Activated CD4-positive, alpha-beta T cell treated with anti-CD3 and anti-CD28 coated beads for 36 hours (primary cell): ENCODE measurements at regions not wholly inside any gene's neighbourhood (a gene's known extent, or its start where the extent isn't known, plus 50 kb on each side); places are given as distances from the start of the nearest gene placed in this dataset.

Experiments used
- ATAC-seq: fragments of 200-7000 bp; cut with Tn5 transposase; one replicate; pipeline ENCODE4 v1.10.0; 2021; ENCODE audit warnings: mild to moderate bottlenecking, moderate library complexity
- CTCF ChIA-PET: fragments of 350-600 bp; sonication (Branson Sonifier 250); formaldehyde crosslinking; loops from one replicate; lab custom pipeline; 2021; ENCODE audit warnings: antibody characterized with exemption; lab: Charles Lee
- POLR2A ChIA-PET: fragments of 350-600 bp; sonication (Branson Sonifier 250); formaldehyde crosslinking; loops from one replicate; lab custom pipeline; 2021; ENCODE audit warnings: antibody characterized with exemption, inconsistent platforms; lab: Charles Lee
- DNase-seq: peaks from one replicate; pipeline ENCODE4 v3.0.0-alpha.2; 2020
- H3K27ac Mint-ChIP-seq: one replicate; pipeline ENCODE4 v1.8.0; 2021; ENCODE audit warnings: mixed read lengths
- H3K27me3 Mint-ChIP-seq: one replicate; pipeline ENCODE4 v1.8.0; 2021; ENCODE audit warnings: mixed read lengths
- H3K36me3 Mint-ChIP-seq: one replicate; pipeline ENCODE4 v1.8.0; 2021; ENCODE audit warnings: low read depth, mixed read lengths
- H3K4me1 Mint-ChIP-seq: one replicate; pipeline ENCODE4 v1.8.0; 2021; ENCODE audit warnings: mixed read lengths
- H3K4me3 Mint-ChIP-seq: one replicate; pipeline ENCODE4 v1.8.0; 2021; ENCODE audit warnings: mild to moderate bottlenecking, moderate library complexity, mixed read lengths
- H3K9me3 Mint-ChIP-seq: one replicate; pipeline ENCODE4 v1.8.0; 2021; ENCODE audit warnings: low read depth, mixed read lengths
- intact Hi-C, 2 experiments: fragments of 100-400 bp; cut with DNase I in 1 of 2; cut with micrococcal nuclease in 1 of 2; formaldehyde crosslinking; loops; one replicate each; pipeline versions ENCODE4 v1.14.2 to v1.15.1; 2022 to 2024; cut with DNase I, micrococcal nuclease

- DNase-seq (no peak), ATAC-seq (no peak)
- no peaks in the 10 kb centered on the region for H3K9me3 Mint-ChIP-seq
- CTCF ChIA-PET = interaction anchor here (0.6 to 1.1 kb wide), 3 partner anchors 8 to 34 kb away, joined by 3 to 4 read pairs (median 3); no protein-coding TSS in a partner anchor
- no peaks in the 10 kb centered on the region for H3K4me1 Mint-ChIP-seq
- intact Hi-C loops = no loop called here
- H3K27ac Mint-ChIP-seq = no peak overlapping the region
- no peaks in the 10 kb centered on the region for H3K36me3 Mint-ChIP-seq
- no peak overlapping the region for H3K4me3 Mint-ChIP-seq
- POLR2A ChIA-PET = no interaction called here
- H3K27me3 Mint-ChIP-seq = no peaks in the 10 kb centered on the region
Observed at GRCh38 chr3:150254309-150254708, 153.8 kb upstream of the TSC22D2 start.

- Mint-ChIP-seq H3K27ac (no peak overlapping the region), H3K36me3 (no peaks in the 10 kb centered on the region), H3K4me3 (no peak overlapping the region), H3K27me3 (no peaks in the 10 kb centered on the region), H3K9me3 (no peaks in the 10 kb centered on the region), H3K4me1 (no peaks in the 10 kb centered on the region)
- ATAC-seq (no peak), DNase-seq (no peak)
- CTCF ChIA-PET = interaction anchor here (0.7 to 1.1 kb wide), 3 partner anchors 24 to 108 kb away, joined by 3 to 5 read pairs (median 4); no protein-coding TSS in a partner anchor
- POLR2A ChIA-PET = no interaction called here
- intact Hi-C loops = no loop called here
Observed at GRCh38 chr3:150253622-150254021, 154.5 kb upstream of the TSC22D2 start.

- H3K27ac Mint-ChIP-seq = no peak overlapping the region
- ChIA-PET POLR2A (no interaction called here), CTCF (no interaction called here)
- DNase-seq (no peak), ATAC-seq (no peak)
- peaks cover 3% of the 10 kb centered on the region for H3K27me3 Mint-ChIP-seq
- intact Hi-C loops = no loop called here
- H3K4me1 Mint-ChIP-seq = no peaks in the 10 kb centered on the region
- H3K4me3 Mint-ChIP-seq = no peak overlapping the region
- no peaks in the 10 kb centered on the region for H3K36me3 Mint-ChIP-seq
- H3K9me3 Mint-ChIP-seq = no peaks in the 10 kb centered on the region
Observed at GRCh38 chr3:150252462-150252861, 155.6 kb upstream of the TSC22D2 start.

- ChIA-PET CTCF (interaction anchor here (1.7 kb wide), 1 partner anchor 42 kb away, joined by 3 read pairs; no protein-coding TSS in a partner anchor), POLR2A (no interaction called here)
- Mint-ChIP-seq H3K4me1 (no peaks in the 10 kb centered on the region), H3K9me3 (no peaks in the 10 kb centered on the region), H3K4me3 (no peak overlapping the region), H3K36me3 (no peaks in the 10 kb centered on the region), H3K27ac (no peak overlapping the region), H3K27me3 (peaks cover 10% of the 10 kb centered on the region)
- DNase-seq (no peak), ATAC-seq (no peak)
- intact Hi-C loops = no loop called here
Observed at GRCh38 chr3:150251187-150252062, 156.7 kb upstream of the TSC22D2 start.

GRCh38 chr3:150249779-150250470 is 158.2 kb upstream of the TSC22D2 start:
- intact Hi-C loops = no loop called here
- ChIA-PET POLR2A (no interaction called here), CTCF (interaction anchor here (0.7 to 1.7 kb wide), 4 partner anchors 20 to 246 kb away, joined by 3 to 4 read pairs (median 4); no protein-coding TSS in a partner anchor)
- H3K9me3 Mint-ChIP-seq = no peaks in the 10 kb centered on the region
- H3K4me1 Mint-ChIP-seq = no peaks in the 10 kb centered on the region
- no peak for ATAC-seq
- no peak overlapping the region for H3K4me3 Mint-ChIP-seq
- H3K27ac Mint-ChIP-seq = no peak overlapping the region
- DNase-seq = no peak
- no peaks in the 10 kb centered on the region for H3K36me3 Mint-ChIP-seq
- peaks cover 19% of the 10 kb centered on the region for H3K27me3 Mint-ChIP-seq

- DNase-seq = no peak
- Mint-ChIP-seq H3K36me3 (no peaks in the 10 kb centered on the region), H3K27me3 (peaks cover 22% of the 10 kb centered on the region), H3K4me3 (no peak overlapping the region), H3K27ac (no peak overlapping the region), H3K4me1 (no peaks in the 10 kb centered on the region), H3K9me3 (no peaks in the 10 kb centered on the region)
- ATAC-seq = no peak
- CTCF ChIA-PET = interaction anchor here (1.1 to 1.7 kb wide), 3 partner anchors 11 to 247 kb away, joined by 3 to 4 read pairs (median 4); no protein-coding TSS in a partner anchor
- intact Hi-C loops = no loop called here
- POLR2A ChIA-PET = no interaction called here
Observed at GRCh38 chr3:150248888-150249681, 159.0 kb upstream of the TSC22D2 start.

- no peaks in the 10 kb centered on the region for H3K9me3 Mint-ChIP-seq
- DNase-seq = no peak
Observed at GRCh38 chr3:150248116-150248887, 159.8 kb upstream of the TSC22D2 start.

GRCh38 chr3:150247441-150247840 is 160.7 kb upstream of the TSC22D2 start:
- ATAC-seq (no peak), DNase-seq (no peak)
- Mint-ChIP-seq H3K36me3 (no peaks in the 10 kb centered on the region), H3K27ac (no peak overlapping the region), H3K4me1 (no peaks in the 10 kb centered on the region), H3K27me3 (peaks cover 25% of the 10 kb centered on the region), H3K4me3 (no peak overlapping the region), H3K9me3 (no peaks in the 10 kb centered on the region)
- intact Hi-C loops = no loop called here
- ChIA-PET POLR2A (no interaction called here), CTCF (interaction anchor here (1.4 kb wide), 1 partner anchor 17 kb away, joined by 3 read pairs; no protein-coding TSS in a partner anchor)

More at GRCh38 chr3:150248116-150248887, 159.8 kb upstream of the TSC22D2 start:
- ChIA-PET POLR2A (no interaction called here), CTCF (interaction anchor here (0.8 to 1.7 kb wide), 4 partner anchors 12 to 247 kb away, joined by 3 to 4 read pairs (median 4); no protein-coding TSS in a partner anchor)
- peaks cover 25% of the 10 kb centered on the region for H3K27me3 Mint-ChIP-seq
- no peaks in the 10 kb centered on the region for H3K36me3 Mint-ChIP-seq
- no peak overlapping the region for H3K4me3 Mint-ChIP-seq
- no peak overlapping the region for H3K27ac Mint-ChIP-seq
- H3K4me1 Mint-ChIP-seq = no peaks in the 10 kb centered on the region
- no peak for ATAC-seq
- intact Hi-C loops = no loop called here

- intact Hi-C loops = no loop called here
- ChIA-PET CTCF (no interaction called here), POLR2A (no interaction called here)
- no peak overlapping the region for H3K4me3 Mint-ChIP-seq
- no peaks in the 10 kb centered on the region for H3K4me1 Mint-ChIP-seq
- no peak overlapping the region for H3K27ac Mint-ChIP-seq
- H3K36me3 Mint-ChIP-seq = no peaks in the 10 kb centered on the region
- H3K27me3 Mint-ChIP-seq = peaks cover 25% of the 10 kb centered on the region
- ATAC-seq (no peak), DNase-seq (no peak)
- no peaks in the 10 kb centered on the region for H3K9me3 Mint-ChIP-seq
Observed at GRCh38 chr3:150243466-150243865, 164.6 kb upstream of the TSC22D2 start.

- ChIA-PET POLR2A (no interaction called here), CTCF (no interaction called here)
- intact Hi-C loops = no loop called here
- DNase-seq (no peak), ATAC-seq (no peak)
- Mint-ChIP-seq H3K27me3 (peaks cover 21% of the 10 kb centered on the region), H3K9me3 (no peaks in the 10 kb centered on the region), H3K27ac (no peak overlapping the region), H3K4me1 (no peaks in the 10 kb centered on the region), H3K4me3 (no peak overlapping the region), H3K36me3 (no peaks in the 10 kb centered on the region)
Observed at GRCh38 chr3:150242220-150242936, 165.7 kb upstream of the TSC22D2 start.
